CD4-positive, alpha-beta T cell treated with Interleukin-2 at 100 ng/mL for 4 hours (primary cell): ENCODE measurements at regions not wholly inside any gene's neighbourhood (a gene's known extent, or its start where the extent isn't known, plus 50 kb on each side); places are given as distances from the start of the nearest gene placed in this dataset.

Experiments
- DNase-seq: peaks from one replicate; pipeline ENCODE4 v3.0.0-alpha.2; 2020; ENCODE audit warnings: low spot score

DNA sequence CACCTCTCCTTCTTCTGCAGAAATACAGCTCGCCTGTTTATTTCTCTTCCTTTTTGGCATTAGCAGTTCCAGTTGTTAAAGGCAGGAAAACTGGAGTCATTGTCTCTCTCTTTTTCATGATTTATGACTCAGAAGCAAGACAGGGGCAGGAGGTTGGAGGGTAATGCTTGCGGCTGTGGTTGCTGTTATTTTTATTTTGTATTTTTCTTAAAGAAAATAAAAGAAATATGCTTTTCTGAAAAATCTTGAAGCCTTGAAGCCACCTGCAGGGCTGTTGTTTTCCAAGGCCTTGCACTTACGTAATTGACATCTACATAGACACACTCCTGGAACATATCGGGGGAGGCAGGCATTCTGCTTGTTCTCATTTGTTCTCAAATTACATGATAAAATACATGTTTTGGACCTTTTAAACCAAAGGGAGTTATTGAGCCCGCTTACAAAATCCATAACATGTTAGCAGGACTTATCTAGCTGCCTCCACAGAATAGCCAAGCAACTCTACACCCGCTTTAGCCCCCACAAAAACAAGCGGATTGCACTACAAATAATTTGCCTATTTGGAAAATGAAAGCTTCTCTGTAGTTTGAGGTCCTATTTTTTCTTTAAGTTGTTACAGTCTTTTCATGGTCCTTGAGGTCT is 1004.6 kb upstream of the NR2F2 start:
- no peak for DNase-seq

DNA sequence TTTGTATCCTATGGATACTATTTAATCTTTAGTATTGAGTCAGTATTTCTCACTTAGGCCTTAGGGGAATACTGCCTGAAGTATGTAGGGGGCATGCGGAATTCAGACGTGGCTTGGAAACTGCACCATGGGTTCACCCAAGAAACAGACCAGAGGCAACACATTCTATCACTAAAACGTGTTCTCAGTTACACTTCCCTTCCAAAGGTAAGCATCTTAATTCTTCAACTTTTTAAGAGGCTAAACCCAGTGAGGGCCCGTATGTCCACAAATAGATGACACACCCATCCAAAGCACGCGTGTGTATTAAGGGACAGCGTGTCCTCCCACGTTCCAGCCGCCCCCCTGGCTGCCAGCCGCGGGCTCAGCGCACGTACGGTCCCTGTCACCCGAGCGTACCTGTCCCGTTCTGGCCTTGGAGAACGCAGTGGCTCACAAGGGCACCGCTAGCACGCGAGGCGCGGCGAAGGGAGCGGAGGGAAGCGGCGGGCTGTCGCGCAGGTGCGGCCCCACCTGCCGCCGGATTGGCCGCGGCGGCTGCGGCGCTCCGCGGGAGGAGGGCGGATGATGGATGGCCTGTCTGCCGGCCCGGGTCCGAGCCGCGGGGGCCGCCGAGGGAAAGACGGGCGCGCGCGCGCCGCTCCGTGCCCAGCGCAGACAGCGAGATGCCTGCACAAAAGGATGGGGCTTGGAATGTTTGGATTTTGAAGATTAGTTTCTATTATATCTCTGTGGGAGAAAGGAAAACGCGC is 1003.9 kb upstream of the NR2F2 start:
- DNase-seq = no peak

DNA sequence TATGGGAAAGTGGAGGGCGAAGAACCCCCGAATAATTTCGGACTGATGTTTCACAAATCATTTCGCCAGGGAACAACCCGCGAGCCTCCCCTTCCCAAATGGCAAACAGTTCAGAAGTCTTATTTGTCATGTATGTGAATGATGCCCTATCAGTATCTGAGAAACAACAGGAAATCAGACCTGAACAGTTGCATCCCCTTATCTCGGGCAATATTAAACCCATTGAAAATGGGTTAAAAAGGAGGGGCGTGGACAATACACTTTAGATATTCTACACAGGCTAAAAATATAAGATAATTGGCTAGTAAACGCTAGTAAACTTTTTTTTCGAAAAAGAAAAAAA is 1003.3 kb upstream of the NR2F2 start:
- no peak for DNase-seq

DNA sequence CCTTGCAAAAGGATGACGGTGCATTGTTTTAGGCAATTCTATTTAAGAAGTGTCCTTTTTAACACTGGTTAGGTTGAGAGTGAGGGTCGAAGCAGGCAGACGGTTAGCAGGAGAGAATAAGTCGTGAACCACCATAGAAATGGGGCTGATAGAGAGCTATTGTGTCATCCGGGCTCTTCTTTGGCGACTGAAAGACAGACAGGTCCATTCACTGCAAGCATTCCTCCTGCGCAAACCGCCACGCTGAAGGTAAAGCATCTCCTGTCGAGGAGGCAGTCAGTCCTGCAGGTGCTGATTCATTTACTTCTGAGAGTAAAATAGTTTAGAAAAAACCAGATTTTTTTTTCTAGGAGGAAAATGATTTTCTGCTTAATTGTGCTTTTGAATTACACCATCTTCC is 1002.8 kb upstream of the NR2F2 start:
- no peak for DNase-seq

GRCh38 chr15:95328559-95328958 is 1001.9 kb upstream of the NR2F2 start:
- DNase-seq = no peak

GRCh38 chr15:95329362-95329761 is 1001.1 kb upstream of the NR2F2 start:
- no peak for DNase-seq

GRCh38 chr15:95341686-95342085 is 988.8 kb upstream of the NR2F2 start:
- no peak for DNase-seq

DNA sequence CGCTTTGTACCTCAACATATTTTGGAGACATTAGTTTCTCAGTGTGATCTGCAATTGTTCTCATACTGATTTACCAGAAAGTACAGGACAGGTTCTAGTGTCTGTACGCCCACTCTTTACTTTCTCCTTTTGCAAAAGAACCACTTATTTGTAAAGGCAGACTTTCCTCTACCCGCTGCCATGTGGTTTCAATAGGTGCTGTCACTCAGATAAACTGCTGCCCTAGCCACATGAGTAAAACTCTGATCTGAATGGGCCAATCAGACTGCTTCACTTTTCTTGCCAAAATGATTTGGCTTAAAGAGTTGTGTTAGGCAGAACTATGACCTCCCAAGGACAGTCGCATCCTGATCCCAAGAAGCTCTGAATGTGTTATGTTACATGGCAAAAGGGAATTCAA is 984.6 kb upstream of the NR2F2 start:
- no peak for DNase-seq

DNA sequence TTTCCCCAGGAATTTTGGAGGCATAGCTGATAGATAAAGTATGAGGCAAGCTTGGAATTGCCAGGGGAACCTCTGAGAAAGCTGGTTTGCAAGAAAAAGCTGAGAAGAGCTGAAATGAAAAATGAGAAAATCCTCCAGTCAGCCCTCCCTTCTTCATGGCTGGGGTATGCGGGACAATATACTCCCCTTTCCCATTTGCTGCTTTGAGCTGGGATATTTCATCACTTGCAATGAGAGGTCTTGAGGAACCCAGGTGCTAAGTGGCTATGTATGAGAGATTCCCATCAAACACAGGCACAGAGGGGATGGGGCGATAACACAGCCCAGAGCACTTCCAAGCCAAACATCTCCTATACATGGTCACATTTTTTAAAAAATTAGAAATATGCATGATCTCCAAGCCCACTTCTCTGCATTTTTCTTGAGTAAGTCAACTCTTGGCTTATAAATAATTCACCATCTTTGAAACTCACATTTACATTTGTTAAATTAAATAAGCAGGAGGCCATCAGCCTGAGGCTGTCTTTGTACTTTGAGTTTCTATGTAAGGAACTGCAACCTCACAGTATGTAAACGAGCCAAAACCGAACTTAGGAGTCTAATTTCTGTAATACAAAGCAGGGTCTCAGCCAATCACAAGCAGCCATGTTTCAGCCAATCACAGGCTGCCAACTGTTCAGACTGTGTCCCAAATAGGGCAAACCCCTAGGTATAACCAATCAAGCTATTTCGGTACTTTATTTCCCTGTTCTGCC is 983.6 kb upstream of the NR2F2 start:
- no peak for DNase-seq

- DNase-seq = no peak
Observed at GRCh38 chr15:95347837-95348236, 982.7 kb upstream of the NR2F2 start.

DNA sequence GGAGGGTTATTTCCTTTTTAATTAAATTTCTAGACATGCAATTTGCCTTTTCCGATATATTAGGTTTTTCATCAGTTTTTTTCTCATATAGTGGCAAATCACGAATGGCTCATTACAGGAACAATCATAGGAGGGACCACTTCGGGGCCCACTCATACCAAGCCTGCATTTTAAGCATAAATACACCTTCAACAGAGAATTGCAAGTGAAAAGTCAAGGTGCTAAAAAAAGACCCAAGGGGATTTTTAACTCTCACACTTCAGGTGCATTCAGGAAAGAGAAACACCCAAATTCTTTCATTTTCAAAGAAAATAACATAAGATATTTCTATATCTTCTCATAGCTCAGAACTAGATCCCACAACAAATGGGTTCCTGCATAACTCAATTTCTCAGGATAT is 979.6 kb upstream of the NR2F2 start:
- DNase-seq = no peak

GRCh38 chr15:95352631-95353187 is 977.8 kb upstream of the NR2F2 start:
- DNase-seq = no peak

DNA sequence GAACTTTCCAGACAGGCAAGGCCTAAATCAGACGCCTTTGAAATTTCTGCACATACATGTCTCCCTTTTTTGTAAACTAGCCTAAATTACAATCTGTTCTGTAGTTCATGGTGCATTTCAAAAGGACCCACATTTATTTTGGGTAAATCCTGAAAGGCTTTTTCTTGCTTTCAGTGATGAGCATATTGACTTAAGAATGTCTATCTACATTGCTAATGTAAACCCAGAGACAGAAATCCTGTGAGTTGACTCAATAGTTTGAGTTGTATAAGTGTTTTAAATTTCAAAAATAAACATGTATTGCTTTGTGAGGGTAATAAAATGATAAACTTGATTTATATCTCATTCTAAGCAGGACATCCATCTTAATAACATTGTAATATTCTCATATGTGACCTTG is 977.0 kb upstream of the NR2F2 start:
- DNase-seq = no peak

- DNase-seq = no peak
Observed at GRCh38 chr15:95359966-95360365, 970.5 kb upstream of the NR2F2 start.

- no peak for DNase-seq
Observed at GRCh38 chr15:95362306-95362705, 968.2 kb upstream of the NR2F2 start.

DNA sequence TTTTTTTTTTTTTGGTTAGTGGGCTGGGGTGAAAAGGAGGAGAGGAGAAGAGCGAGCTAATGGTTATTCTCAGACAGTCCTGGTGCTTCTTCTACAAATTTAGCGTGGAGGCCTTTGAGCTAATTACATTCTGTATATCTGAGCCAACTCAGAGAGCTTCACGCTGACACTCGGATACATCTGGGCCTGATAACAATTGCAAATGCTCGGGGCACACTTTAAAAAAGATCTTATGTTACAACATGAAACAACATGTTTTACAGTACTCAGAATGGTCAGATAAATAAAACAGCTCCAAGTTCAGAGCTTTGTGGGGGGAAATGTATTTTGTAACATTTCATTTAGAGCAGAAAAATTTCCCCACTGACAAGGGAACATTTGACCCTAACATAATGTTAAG is 966.9 kb upstream of the NR2F2 start:
- DNase-seq = no peak

- no peak for DNase-seq
Observed at GRCh38 chr15:95365511-95366107, 964.9 kb upstream of the NR2F2 start.

DNA sequence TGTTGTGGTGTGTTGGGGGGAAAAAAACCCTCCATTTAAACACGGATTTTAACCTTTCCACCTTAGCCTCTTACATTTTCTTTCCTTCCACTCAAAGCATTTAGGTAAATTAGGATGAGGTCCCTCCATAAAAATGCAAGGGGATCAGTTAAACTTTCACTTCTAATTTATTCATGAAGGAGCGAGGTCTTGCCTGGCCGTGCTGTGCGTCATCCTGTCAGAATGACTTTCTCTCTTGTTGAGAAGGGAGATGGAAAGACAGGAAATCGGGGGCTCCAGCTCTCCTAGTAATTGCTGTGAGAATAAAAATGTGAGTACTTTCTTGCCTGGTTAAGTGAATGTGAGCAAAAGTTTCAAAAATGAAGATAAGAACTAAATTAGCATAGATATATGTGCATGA is 962.3 kb upstream of the NR2F2 start:
- DNase-seq = no peak

GRCh38 chr15:95368755-95369601 is 961.5 kb upstream of the NR2F2 start:
- DNase-seq = no peak

DNA sequence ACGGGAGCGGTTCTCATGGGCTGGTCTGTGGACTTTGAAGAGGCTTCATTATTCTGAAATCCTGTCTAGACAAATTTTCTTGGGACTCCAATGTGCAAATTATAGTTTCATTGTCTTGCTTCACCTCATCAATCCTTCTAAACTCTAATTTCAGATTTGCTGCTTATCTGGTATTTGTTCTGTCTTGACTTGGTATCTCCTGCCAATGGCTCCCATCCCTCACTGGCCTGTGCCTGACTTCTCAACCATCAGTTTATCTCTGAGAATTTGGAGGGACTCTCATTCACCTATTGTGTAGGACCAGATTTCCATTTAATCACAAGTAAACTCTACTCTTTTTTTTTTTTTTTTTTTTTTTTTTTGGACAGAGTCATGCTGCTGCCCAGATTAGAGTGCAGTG is 960.2 kb upstream of the NR2F2 start:
- DNase-seq = no peak

DNA sequence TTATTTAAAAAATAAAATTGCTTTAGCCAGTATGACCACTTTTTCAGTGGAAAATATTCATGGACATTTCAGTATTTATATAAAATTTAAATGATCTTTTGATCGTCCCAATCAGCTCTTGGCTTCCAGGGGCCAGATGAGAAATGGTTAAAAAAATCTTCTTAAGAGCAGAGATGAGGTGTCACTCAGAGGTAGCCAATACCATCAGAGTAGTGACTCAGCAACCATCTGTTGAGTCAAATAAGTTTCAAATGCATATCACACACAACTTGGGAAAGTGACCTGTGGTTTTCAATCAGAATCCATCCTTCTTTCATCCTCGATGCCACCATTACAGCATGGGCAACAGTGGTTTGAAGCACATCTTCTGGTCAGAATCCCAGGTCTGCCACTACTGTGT is 958.8 kb upstream of the NR2F2 start:
- DNase-seq = no peak

GRCh38 chr15:95375281-95375680 is 955.2 kb upstream of the NR2F2 start:
- no peak for DNase-seq
